GM19468 (cell line): ENCODE measurements at regions not wholly inside any gene's neighbourhood (a gene's known extent, or its start where the extent isn't known, plus 50 kb on each side); places are given as distances from the start of the nearest gene placed in this dataset.
"Not testable (repeated sequence)": the region's sequence is repeated elsewhere in the genome, so short reads cannot be mapped to it uniquely, and the experiment has no call there.

ENCODE experiments used
- ATAC-seq: cut with Tn5 transposase; IDR thresholded peaks from one replicate; pipeline ENCODE4 v1.9.1; 2021; ENCODE audit warnings: mild to moderate bottlenecking, moderate library complexity, moderate number of reproducible peaks; ENCODE audit not compliant: unreplicated experiment; ENCODE audit errors: extremely low read depth

DNA sequence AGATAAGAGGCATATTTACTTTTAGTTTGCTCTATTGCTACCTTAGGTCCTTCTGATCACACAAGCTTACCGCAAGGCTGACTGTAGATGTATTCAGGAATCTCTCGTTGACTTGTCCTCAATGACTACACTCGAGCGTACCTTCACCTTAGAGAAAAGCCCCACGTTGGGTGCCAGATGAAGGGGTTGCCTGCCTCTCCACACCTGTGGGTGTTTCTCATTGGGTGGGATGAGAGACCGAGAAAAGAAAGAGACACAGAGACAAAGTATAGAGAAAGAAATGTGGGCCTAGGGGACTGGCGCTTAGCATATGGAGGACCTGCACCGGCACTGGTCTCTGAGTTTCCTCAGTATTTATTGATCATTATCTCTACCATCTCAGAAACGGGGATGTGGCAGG lies 51.8 kb downstream of the ASCL4 start:
- no peak for ATAC-seq

DNA sequence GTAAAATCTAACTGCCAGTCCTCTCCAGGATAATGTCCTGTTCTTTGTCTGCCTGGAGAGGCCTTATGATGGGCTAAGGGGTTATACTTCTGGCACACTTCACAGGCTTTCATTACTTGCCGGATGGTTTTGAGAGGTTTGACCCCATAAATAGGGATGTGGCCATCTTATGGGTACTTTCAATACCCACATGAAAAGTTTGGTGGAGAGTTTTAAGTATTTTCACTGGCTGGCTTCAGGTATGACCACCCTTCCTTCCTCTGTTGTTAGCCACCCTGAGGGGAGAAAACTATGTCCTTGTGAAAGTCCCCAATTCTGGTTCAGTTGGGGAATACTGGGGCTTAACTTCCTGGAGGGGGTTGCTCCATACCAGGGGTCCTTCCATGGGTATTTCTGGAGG lies 54.8 kb downstream of the ASCL4 start:
- no peak for ATAC-seq

GRCh38 chr12:107832441-107832840 lies 57.9 kb downstream of the ASCL4 start:
- no peak for ATAC-seq

DNA sequence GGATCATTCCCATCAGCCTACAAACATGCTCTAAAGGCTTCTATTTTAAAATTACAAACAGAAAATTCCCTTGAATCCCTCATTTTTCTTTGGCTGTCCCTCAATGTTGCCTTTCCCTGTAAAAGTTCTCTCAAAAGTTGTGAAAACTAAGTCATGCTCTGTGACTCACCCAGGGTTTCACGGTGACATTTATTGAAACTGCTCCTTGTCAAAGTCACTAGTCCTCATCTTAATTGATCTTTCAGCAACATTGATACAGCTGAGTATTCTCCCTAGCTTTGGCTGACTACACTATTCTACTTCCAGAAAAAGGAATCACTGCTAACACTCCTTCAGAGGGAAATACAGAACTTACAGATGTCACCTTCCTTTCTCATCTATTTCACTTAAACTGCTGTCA lies 65.7 kb downstream of the ASCL4 start:
- ATAC-seq: no peak

- ATAC-seq: no peak
Measured at GRCh38 chr12:107843351-107844311, 69.1 kb downstream of the ASCL4 start.

DNA sequence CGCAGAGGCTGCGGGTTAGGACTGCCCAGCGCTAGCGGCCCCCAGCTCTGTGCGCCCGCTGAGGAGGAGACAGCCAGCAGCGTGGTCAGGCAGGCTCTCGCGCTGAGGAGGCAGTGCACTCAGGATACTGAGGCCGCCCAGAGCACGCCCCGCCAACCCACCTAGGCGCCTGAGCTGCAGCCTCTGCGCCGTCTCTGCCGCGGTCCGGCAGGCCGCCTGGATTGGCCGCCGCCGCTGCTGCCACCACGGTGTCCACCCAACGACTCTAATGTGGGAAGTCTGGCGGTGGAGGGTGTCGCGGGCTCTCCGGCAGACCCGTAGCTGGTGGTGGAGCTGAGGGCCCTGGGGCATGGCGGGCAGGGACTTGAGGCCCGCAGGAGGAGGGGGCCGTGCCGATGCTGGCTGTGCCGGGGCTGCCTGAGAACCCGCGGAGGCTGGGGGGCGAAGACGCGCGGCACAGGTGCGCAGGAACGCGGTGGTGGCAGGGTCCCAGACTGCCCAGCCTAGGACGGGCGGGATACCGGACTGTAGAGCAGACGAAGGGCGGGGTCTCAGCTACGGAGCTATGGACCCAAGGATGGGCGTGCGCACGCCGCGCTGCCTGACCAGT lies 69.9 kb downstream of the ASCL4 start:
- ATAC-seq: no peak

- no peak for ATAC-seq
Measured at GRCh38 chr12:107845226-107845979, 70.9 kb downstream of the ASCL4 start.

DNA sequence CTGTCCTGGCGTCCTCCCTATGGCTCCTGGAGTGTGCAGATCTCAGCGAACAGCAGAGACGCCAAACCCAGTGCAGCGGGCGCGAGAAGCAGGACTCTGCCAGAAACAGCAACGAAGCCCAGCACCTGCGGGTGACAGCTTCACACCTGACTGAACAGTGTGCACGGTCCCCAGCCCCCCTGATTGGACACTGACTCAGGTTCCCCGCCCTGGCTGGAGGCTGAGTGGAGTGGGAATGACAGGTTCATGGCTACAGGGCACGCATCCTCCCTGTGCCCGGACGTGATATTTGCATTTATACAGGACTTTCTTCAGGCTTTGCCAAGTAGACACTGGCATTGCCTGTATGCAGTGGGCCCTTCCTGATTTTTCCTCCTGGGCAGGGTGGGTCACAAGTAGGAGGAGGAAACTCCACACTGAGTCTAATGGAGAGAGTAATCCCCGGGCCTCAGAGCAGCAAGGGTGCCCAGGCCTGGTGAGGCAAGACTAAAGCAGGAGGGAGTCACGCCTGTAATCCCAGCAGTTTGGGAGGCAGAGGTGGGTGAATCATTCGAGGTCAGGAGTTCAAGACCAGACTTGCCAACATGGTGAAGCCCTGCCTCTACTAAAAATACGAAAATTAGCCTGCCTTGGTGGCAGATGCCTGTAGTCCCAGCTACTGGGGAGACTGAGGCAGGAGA lies 71.6 kb downstream of the ASCL4 start:
- ATAC-seq: no peak

- no peak for ATAC-seq
Measured at GRCh38 chr12:107847430-107847829, 72.9 kb downstream of the ASCL4 start.

DNA sequence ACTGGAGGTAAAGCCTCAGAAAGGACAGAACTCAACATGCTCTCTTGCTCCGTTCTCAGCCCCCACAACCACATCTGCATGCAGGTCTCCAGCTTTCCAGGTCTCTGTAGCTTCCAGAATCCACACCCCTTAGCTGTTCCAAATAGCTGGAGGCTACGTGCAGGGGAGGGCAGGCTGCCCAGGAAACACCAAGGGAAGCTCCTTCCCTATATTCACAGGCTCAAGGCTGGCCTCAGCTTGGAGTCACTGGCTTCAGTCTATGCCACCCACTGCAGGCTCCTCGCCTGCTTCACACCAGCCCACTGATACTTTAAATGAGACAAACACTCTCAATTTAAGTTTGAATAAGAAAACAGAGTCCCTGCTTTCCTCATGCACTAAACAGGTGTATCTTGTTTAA lies 73.3 kb downstream of the ASCL4 start:
- ATAC-seq: no peak

- no peak for ATAC-seq
Measured at GRCh38 chr12:107853479-107853878, 79.0 kb downstream of the ASCL4 start.

- ATAC-seq: no peak
Measured at GRCh38 chr12:107855471-107855870, 81.0 kb downstream of the ASCL4 start.

- ATAC-seq: no peak
Measured at GRCh38 chr12:107856096-107856495, 81.6 kb downstream of the ASCL4 start.

DNA sequence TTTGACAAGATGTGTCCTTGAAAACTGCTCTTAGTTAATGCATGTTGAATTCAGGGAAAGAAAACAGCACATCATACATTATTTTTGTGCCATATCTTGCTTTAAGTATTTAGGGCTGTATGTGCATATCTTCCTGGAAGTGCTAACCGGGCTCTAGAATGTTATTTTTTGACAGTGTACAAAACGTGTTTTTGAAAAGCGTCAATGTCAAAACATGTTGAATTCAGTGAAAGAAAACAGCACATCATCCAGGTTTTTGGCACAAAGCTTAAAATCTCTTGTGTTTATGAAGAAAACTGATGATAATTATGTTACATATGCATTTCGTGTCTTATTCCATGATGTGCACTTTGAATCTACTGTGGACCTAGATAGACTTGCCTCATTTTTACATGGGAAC lies 82.7 kb downstream of the ASCL4 start:
- ATAC-seq: no peak

- no peak for ATAC-seq
Measured at GRCh38 chr12:107859367-107859766, 84.9 kb downstream of the ASCL4 start.

DNA sequence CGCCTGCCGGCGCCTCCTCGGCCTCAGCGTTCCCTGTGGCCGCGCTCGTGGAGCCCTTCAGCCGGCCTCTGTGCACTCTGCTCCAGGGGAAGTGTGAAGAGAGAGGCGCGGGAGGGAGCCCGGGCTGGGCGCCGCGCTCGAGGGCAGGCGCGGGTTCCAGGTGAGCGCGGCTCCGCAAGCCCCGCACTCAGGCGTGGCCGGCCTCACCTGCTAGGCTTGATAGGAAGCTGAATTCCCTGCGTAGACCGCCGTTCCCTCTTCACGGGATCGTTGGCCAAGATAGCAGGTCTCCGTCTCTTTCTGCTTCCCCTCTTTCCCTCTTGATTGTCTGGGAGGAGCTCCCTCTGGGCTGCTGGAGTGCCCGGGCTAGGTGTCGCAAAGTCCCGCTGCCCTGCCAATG lies 89.7 kb downstream of the ASCL4 start:
- ATAC-seq: no peak

GRCh38 chr12:107864727-107865126 lies 90.2 kb downstream of the ASCL4 start:
- ATAC-seq: not testable (repeated sequence)

DNA sequence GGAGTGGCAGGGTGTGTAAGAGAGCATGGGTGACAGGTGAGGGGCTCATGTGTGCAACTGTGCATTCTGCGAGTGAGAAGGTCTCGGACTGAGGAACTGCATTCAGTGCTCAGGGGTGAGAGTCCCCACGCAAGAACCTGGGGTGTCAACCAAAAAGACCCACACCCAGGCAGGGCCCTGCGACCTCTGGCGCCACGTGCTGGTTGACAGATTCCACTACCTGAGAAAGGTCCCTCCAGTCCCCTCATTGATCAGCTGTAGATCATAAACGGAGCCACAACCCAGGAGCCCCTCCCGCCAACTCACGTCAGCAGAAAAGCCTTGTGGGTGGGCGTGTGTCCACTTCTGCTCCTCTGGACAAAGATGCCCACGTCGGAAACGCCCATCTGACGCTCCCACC lies 98.7 kb downstream of the ASCL4 start:
- no peak for ATAC-seq

DNA sequence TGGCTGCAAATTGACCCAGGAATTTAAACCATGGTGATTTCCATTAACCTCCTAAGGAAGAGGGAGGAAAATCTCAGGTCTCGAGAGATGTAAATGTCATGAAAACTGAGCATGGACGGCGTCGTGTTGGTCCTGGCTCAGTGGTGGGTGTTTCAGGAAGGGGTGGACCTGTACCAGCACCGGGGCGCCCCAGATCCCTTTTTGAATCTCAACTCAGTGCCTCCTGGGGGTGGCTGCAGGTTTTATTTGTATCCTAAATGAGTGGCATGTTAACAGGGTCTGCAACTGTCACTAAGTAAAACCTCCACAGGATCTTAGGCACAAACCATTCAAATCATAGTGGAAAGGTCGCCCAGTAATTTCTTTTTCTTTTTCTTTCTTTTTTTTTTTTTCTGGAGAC lies 101.3 kb downstream of the ASCL4 start:
- no peak for ATAC-seq
